K562 (cell line): ENCODE measurements at regions not wholly inside any gene's neighbourhood (a gene's known extent, or its start where the extent isn't known, plus 50 kb on each side); places are given as distances from the start of the nearest gene placed in this dataset.

Source experiments
- ATAC-seq: fragments of 200-7000 bp; cut with Tn5 transposase; 3 replicates; pipeline ENCODE4 v1.9.1; 2020; ENCODE audit warnings: moderate library complexity
- BruUV-seq: library from RNA; stranded (reverse); fragments of 400-500 nt; replicated peaks from 2 replicates; lab custom pipeline; 2021; lab: Mats Ljungman, UMichigan
- CTCF ChIA-PET: fragments of 300-600 bp; formaldehyde crosslinking; extraction: SDS; loops from one replicate; lab custom pipeline; 2021; ENCODE audit warnings: low intra/inter-chr PET ratio; lab: Yijun Ruan, JAX
- POLR2A ChIA-PET: fragments of 300-600, 350-650 bp; sonication (Branson Sonifier 250); formaldehyde crosslinking; extraction: SDS; loops from one replicate; lab custom pipeline; 2021; ENCODE audit warnings: antibody characterized with exemption, inconsistent platforms; lab: Yijun Ruan, JAX
- DNase-seq, 4 experiments: peaks; one replicate each; pipeline versions ENCODE4 v3.0.0 to v3.0.0-alpha.2; 2011 to 2018; ENCODE audit warnings: low spot score in 3 of 4, mixed read lengths in 3 of 4; ENCODE audit errors: extremely low read depth in 1 of 4
- FAIRE-seq: peaks from 2 replicates; lab custom pipeline; 2011; peaks lifted over from hg19 to GRCh38; lab: Jason Lieb, UNC
- H2AFZ ChIP-seq: 2 replicates; pipeline ENCODE4 v1.6.0; 2011; ENCODE audit warnings: low read depth, low read length, control low read depth, inconsistent platforms
- H3K27ac ChIP-seq: fragments of 200-600 bp; 3 replicates; pipeline ENCODE4 v1.8.0; 2011; ENCODE audit warnings: low read depth, mild to moderate bottlenecking, control low read depth, inconsistent platforms, low read length, moderate library complexity, mixed read lengths; ENCODE audit errors: extremely low read depth
- H3K27me3 ChIP-seq, 2 experiments: fragments of 300-600 bp in 1 of 2; 2 replicates in 1 of 2; 3 replicates in 1 of 2; pipeline versions ENCODE4 v1.6.0 to v1.8.0; 2011; ENCODE audit warnings: inconsistent platforms in 2 of 2, low read length in 2 of 2, mild to moderate bottlenecking in 1 of 2, mixed read lengths in 1 of 2, moderate library complexity in 1 of 2; ENCODE audit not compliant: control insufficient read depth in 2 of 2, insufficient read depth in 2 of 2
- H3K36me3 ChIP-seq: fragments of 300-600 bp; 3 replicates; pipeline ENCODE4 v1.8.0; 2011; ENCODE audit warnings: mild to moderate bottlenecking, low read length, inconsistent platforms; ENCODE audit not compliant: control insufficient read depth, insufficient read depth
- H3K4me1 ChIP-seq, 2 experiments: fragments of 200-600 bp in 1 of 2; replicated peaks in 1 of 2; 2 replicates in 1 of 2; 3 replicates in 1 of 2; pipeline versions ENCODE4 v1.5.1 to v1.8.0; 2011; ENCODE audit warnings: inconsistent platforms in 2 of 2, low read length in 2 of 2, mild to moderate bottlenecking in 1 of 2, mixed read lengths in 1 of 2, moderate library complexity in 1 of 2; ENCODE audit not compliant: control insufficient read depth in 2 of 2, insufficient read depth in 2 of 2
- H3K4me2 ChIP-seq: 2 replicates; pipeline ENCODE4 v1.6.1; 2011; ENCODE audit warnings: low read length, control low read depth, inconsistent platforms, mixed read lengths; ENCODE audit not compliant: insufficient read depth
- H3K4me3 ChIP-seq: fragments of 200-600 bp; sonication (generic), shearing (Covaris generic); 2 replicates; pipeline ENCODE4 v1.5.1; 2016; ENCODE audit warnings: control low read depth, inconsistent platforms
- H3K79me2 ChIP-seq: fragments of 200-600 bp; 3 replicates; pipeline ENCODE4 v1.8.0; 2011; ENCODE audit warnings: low read length, inconsistent platforms; ENCODE audit not compliant: control insufficient read depth, insufficient read depth
- H3K9ac ChIP-seq, 2 experiments: 2 replicates each; pipeline versions ENCODE4 v1.6.0 to v1.6.1; 2011; ENCODE audit warnings: low read depth in 2 of 2, low read length in 2 of 2, control low read depth in 1 of 2, inconsistent platforms in 1 of 2, mild to moderate bottlenecking in 1 of 2, mixed read lengths in 1 of 2; ENCODE audit not compliant: insufficient read depth in 1 of 2
- H3K9me1 ChIP-seq: one replicate; pipeline ENCODE4 v1.6.0; 2011; ENCODE audit warnings: inconsistent platforms, mild to moderate bottlenecking, low read length, moderate library complexity; ENCODE audit not compliant: control insufficient read depth, insufficient read depth
- H3K9me3 ChIP-seq: replicated peaks from 2 replicates; pipeline ENCODE4 v1.5.1; 2011; ENCODE audit warnings: low read depth, low read length, inconsistent platforms; ENCODE audit not compliant: control insufficient read depth, insufficient read depth
- H4K20me1 ChIP-seq: replicated peaks from 2 replicates; pipeline ENCODE4 v1.6.1; 2011; ENCODE audit warnings: low read length, inconsistent platforms, mixed read lengths; ENCODE audit not compliant: control insufficient read depth, insufficient read depth
- ELK1 ChIP-seq: sonication (generic); formaldehyde crosslinking; IDR thresholded peaks from 2 replicates; pipeline ENCODE4 v1.8.1; 2022; ENCODE audit warnings: missing genetic modification reagents
- ELK3 ChIP-seq: fragments of 450-650 bp; formaldehyde crosslinking; IDR thresholded peaks from 2 replicates; pipeline ENCODE4 v1.4.0; 2020; ENCODE audit warnings: mild to moderate bottlenecking
- OTX1 ChIP-seq: fragments of 450-650 bp; formaldehyde crosslinking; IDR thresholded peaks from 2 replicates; pipeline ENCODE4 v1.4.0; 2022; ENCODE audit warnings: mild to moderate bottlenecking
- ZC3H4 ChIP-seq: sonication (generic); formaldehyde crosslinking; IDR thresholded peaks from 2 replicates; pipeline ENCODE4 v1.9.0; 2021; ENCODE audit warnings: missing genetic modification reagents, borderline replicate concordance
- ZEB2 ChIP-seq: fragments of 450-650 bp; IDR thresholded peaks from 2 replicates; pipeline ENCODE4 v1.6.1; 2016
- WGBS: fragments of 100-300 bp; shearing (Covaris generic); methylation state at CpG from one replicate; pipeline ENCODE4 v1.1.6; 2016; ENCODE audit warnings: low coverage, mixed read lengths; ENCODE audit not compliant: insufficient coverage; ENCODE audit errors: missing lambda C conversion rate; 5-methylcytosine and 5-hydroxymethylcytosine counted together
- in situ Hi-C: fragments of 300-500 bp; cut with MboI; formaldehyde crosslinking; loops from 4 replicates; pipeline ENCODE4 v1.15.0; 2018; ENCODE audit warnings: inconsistent platforms, mixed read lengths
- intact Hi-C: fragments of 100-400 bp; cut with micrococcal nuclease; formaldehyde crosslinking; loops from 2 replicates; pipeline ENCODE4 v1.14.2; 2022
- TF ChIP-seq, protein P1 (sequence below): fragments of 450-650 bp; formaldehyde crosslinking; IDR thresholded peaks from 2 replicates; pipeline ENCODE4 v1.4.0; 2020; ENCODE audit warnings: mild to moderate bottlenecking, mixed read lengths
- TF ChIP-seq, protein P2 (sequence below): fragments of 200-800 bp; sonication (Bioruptor generic); IDR thresholded peaks from 2 replicates; pipeline ENCODE4 v1.6.1; 2017; ENCODE audit warnings: missing genetic modification characterization, missing compliant biosample characterization
- TF ChIP-seq, protein P3 (sequence below): fragments of 450-650 bp; IDR thresholded peaks from 2 replicates; pipeline ENCODE4 v1.6.1; 2017; ENCODE audit warnings: antibody characterized with exemption, mild to moderate bottlenecking

- H3K27me3 ChIP-seq, result no peaks in the 10 kb centered on the region
- no peaks in the 10 kb centered on the region for H3K79me2 ChIP-seq
- intact Hi-C loops, result no loop called here
- no peak for TF ChIP-seq ZC3H4 (CRISPR knock-in tag)
- TF ChIP-seq, protein P1, sequence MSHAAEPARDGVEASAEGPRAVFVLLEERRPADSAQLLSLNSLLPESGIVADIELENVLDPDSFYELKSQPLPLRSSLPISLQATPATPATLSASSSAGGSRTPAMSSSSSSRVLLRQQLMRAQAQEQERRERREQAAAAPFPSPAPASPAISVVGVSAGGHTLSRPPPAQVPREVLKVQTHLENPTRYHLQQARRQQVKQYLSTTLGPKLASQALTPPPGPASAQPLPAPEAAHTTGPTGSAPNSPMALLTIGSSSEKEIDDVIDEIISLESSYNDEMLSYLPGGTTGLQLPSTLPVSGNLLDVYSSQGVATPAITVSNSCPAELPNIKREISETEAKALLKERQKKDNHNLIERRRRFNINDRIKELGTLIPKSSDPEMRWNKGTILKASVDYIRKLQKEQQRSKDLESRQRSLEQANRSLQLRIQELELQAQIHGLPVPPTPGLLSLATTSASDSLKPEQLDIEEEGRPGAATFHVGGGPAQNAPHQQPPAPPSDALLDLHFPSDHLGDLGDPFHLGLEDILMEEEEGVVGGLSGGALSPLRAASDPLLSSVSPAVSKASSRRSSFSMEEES (CRISPR knock-in tag), result peak; percentile 14; the same call in 1 of the 2 replicates
- no peak for TF ChIP-seq ELK3
- no peak for TF ChIP-seq ELK1
- no peak for TF ChIP-seq ZEB2
- TF ChIP-seq, protein P2, sequence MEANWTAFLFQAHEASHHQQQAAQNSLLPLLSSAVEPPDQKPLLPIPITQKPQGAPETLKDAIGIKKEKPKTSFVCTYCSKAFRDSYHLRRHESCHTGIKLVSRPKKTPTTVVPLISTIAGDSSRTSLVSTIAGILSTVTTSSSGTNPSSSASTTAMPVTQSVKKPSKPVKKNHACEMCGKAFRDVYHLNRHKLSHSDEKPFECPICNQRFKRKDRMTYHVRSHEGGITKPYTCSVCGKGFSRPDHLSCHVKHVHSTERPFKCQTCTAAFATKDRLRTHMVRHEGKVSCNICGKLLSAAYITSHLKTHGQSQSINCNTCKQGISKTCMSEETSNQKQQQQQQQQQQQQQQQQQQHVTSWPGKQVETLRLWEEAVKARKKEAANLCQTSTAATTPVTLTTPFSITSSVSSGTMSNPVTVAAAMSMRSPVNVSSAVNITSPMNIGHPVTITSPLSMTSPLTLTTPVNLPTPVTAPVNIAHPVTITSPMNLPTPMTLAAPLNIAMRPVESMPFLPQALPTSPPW (CRISPR knock-in tag), result no peak
- TF ChIP-seq, protein P3, sequence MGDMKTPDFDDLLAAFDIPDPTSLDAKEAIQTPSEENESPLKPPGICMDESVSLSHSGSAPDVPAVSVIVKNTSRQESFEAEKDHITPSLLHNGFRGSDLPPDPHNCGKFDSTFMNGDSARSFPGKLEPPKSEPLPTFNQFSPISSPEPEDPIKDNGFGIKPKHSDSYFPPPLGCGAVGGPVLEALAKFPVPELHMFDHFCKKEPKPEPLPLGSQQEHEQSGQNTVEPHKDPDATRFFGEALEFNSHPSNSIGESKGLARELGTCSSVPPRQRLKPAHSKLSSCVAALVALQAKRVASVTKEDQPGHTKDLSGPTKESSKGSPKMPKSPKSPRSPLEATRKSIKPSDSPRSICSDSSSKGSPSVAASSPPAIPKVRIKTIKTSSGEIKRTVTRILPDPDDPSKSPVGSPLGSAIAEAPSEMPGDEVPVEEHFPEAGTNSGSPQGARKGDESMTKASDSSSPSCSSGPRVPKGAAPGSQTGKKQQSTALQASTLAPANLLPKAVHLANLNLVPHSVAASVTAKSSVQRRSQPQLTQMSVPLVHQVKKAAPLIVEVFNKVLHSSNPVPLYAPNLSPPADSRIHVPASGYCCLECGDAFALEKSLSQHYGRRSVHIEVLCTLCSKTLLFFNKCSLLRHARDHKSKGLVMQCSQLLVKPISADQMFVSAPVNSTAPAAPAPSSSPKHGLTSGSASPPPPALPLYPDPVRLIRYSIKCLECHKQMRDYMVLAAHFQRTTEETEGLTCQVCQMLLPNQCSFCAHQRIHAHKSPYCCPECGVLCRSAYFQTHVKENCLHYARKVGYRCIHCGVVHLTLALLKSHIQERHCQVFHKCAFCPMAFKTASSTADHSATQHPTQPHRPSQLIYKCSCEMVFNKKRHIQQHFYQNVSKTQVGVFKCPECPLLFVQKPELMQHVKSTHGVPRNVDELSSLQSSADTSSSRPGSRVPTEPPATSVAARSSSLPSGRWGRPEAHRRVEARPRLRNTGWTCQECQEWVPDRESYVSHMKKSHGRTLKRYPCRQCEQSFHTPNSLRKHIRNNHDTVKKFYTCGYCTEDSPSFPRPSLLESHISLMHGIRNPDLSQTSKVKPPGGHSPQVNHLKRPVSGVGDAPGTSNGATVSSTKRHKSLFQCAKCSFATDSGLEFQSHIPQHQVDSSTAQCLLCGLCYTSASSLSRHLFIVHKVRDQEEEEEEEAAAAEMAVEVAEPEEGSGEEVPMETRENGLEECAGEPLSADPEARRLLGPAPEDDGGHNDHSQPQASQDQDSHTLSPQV, result no peak
- no peak for TF ChIP-seq OTX1 (CRISPR knock-in tag)
- ChIA-PET POLR2A (no interaction called here), CTCF (no interaction called here)
- no peak overlapping the region for H3K4me2 ChIP-seq
- FAIRE-seq (no peak), DNase-seq (no peak), ATAC-seq (no peak)
- no peak overlapping the region for H3K4me3 ChIP-seq
- H3K4me1 ChIP-seq, result no peaks in the 10 kb centered on the region
- no peaks in the 10 kb centered on the region for H4K20me1 ChIP-seq
- no peak overlapping the region for H3K9ac ChIP-seq
- H3K9me1 ChIP-seq, result no peaks in the 10 kb centered on the region
- no TSS peak for BruUV-seq
- no peaks in the 10 kb centered on the region for H3K36me3 ChIP-seq
- in situ Hi-C loops, result no loop called here
- H2AFZ ChIP-seq, result no peak overlapping the region
- no peaks in the 10 kb centered on the region for H3K9me3 ChIP-seq
- no peak overlapping the region for H3K27ac ChIP-seq
- 0% methylated on average over 4 of the region's 4 CpGs for WGBS
Measured at GRCh38 chr9:74120470-74120869, 376.7 kb upstream of the RORB start.
